BLaER1 treated with 17β-estradiol and CSF1 and Interleukin-3, amounts not matched to agents 10 nM and 100 nM (cell line): ENCODE measurements at regions not wholly inside any gene's neighbourhood (a gene's known extent, or its start where the extent isn't known, plus 50 kb on each side); places are given as distances from the start of the nearest gene placed in this dataset.
"Not testable (repeated sequence)": the region's sequence is repeated elsewhere in the genome, so short reads cannot be mapped to it uniquely, and the experiment has no call there.

Experiments used
- H3K27ac ChIP-seq, 11 experiments: shearing (Covaris generic); formaldehyde crosslinking; 2 replicates each; pipeline ENCODE4 v1.8.1; 2022
- H3K27me3 ChIP-seq, 11 experiments: shearing (Covaris generic); formaldehyde crosslinking; 2 replicates each; pipeline ENCODE4 v1.8.1; 2022
- H3K36me3 ChIP-seq, 11 experiments: shearing (Covaris generic); formaldehyde crosslinking; 2 replicates each; pipeline ENCODE4 v1.8.1; 2022
- H3K4me1 ChIP-seq, 10 experiments: shearing (Covaris generic); formaldehyde crosslinking; 2 replicates each; pipeline ENCODE4 v1.8.1; 2022
- H3K4me2 ChIP-seq, 11 experiments: shearing (Covaris generic); formaldehyde crosslinking; 2 replicates each; pipeline ENCODE4 v1.8.1; 2022
- H3K4me3 ChIP-seq, 10 experiments: shearing (Covaris generic); formaldehyde crosslinking; 2 replicates each; pipeline ENCODE4 v1.8.1; 2022
- H3K9ac ChIP-seq, 11 experiments: shearing (Covaris generic); formaldehyde crosslinking; 2 replicates each; pipeline ENCODE4 v1.8.1; 2022
- H3K9me3 ChIP-seq, 11 experiments: shearing (Covaris generic); formaldehyde crosslinking; replicated peaks in 1 of 11; 2 replicates each; pipeline ENCODE4 v1.8.1; 2022
- H4K20me1 ChIP-seq, 11 experiments: shearing (Covaris generic); formaldehyde crosslinking; 2 replicates each; pipeline ENCODE4 v1.8.1; 2022
- Cebpa-rat ChIP-seq, 11 experiments: shearing (Covaris generic); IDR thresholded peaks; 2 replicates each; pipeline ENCODE4 v1.8.1; 2022

GRCh38 chr16:80105751-80106150 is 435.0 kb upstream of the DYNLRB2 start:
- Histone ChIP-seq H3K27me3 (no peaks in the 10 kb centered on the region), H3K36me3 (no peaks in the 10 kb centered on the region), H3K9me3 (0 out of 22 replicates have a peak, but pooled peaks cover 0 to 6% (median 0%) of the 10 kb centered on the region in 11 experiments), H3K4me1 (no peaks in the 10 kb centered on the region), H3K4me3 (no peak overlapping the region), H4K20me1 (no peaks in the 10 kb centered on the region), H3K4me2 (no peak overlapping the region), H3K9ac (no peak overlapping the region), H3K27ac (no peak overlapping the region)
- no peak for TF ChIP-seq Cebpa-rat (IDR thresholded peaks at IDR 0.05)

- no peak overlapping the region for H3K4me3 ChIP-seq
- H3K4me1 ChIP-seq: peaks cover 0 to 3% (median 0%) of the 10 kb centered on the region in 10 experiments; a peak in 1 of 20 replicates
- H3K36me3 ChIP-seq: no peaks in the 10 kb centered on the region
- H3K27me3 ChIP-seq: no peaks in the 10 kb centered on the region
- no peak overlapping the region for H3K9ac ChIP-seq
- 0 out of 22 replicates have a peak, but pooled peaks cover 0 to 6% (median 0%) of the 10 kb centered on the region in 11 experiments for H3K9me3 ChIP-seq
- H4K20me1 ChIP-seq: no peaks in the 10 kb centered on the region
- H3K27ac ChIP-seq: no peak overlapping the region
- no peak for TF ChIP-seq Cebpa-rat (IDR thresholded peaks at IDR 0.05)
- no peak overlapping the region for H3K4me2 ChIP-seq
Measured at GRCh38 chr16:80105160-80105559, 435.6 kb upstream of the DYNLRB2 start.

GRCh38 chr16:80104401-80104800 is 436.4 kb upstream of the DYNLRB2 start:
- H3K27ac ChIP-seq: no peak overlapping the region

GRCh38 chr16:80103463-80103862 is 437.3 kb upstream of the DYNLRB2 start:
- no peak overlapping the region for H3K9ac ChIP-seq
- H3K36me3 ChIP-seq: no peaks in the 10 kb centered on the region
- no peaks in the 10 kb centered on the region for H3K27me3 ChIP-seq
- H3K9me3 ChIP-seq: 0 out of 22 replicates have a peak, but pooled peaks cover 0 to 6% (median 0%) of the 10 kb centered on the region in 11 experiments
- peaks cover 0 to 5% (median 0%) of the 10 kb centered on the region in 10 experiments; a peak in 1 of 20 replicates for H3K4me1 ChIP-seq
- no peak for TF ChIP-seq Cebpa-rat (IDR thresholded peaks at IDR 0.05)
- H4K20me1 ChIP-seq: no peaks in the 10 kb centered on the region
- no peak overlapping the region for H3K27ac ChIP-seq
- H3K4me2 ChIP-seq: no peak overlapping the region
- H3K4me3 ChIP-seq: no peak overlapping the region

More at GRCh38 chr16:80104401-80104800, 436.4 kb upstream of the DYNLRB2 start:
- 0 out of 22 replicates have a peak, but pooled peaks cover 0 to 6% (median 0%) of the 10 kb centered on the region in 11 experiments for H3K9me3 ChIP-seq
- no peaks in the 10 kb centered on the region for H3K36me3 ChIP-seq
- H3K4me1 ChIP-seq: peaks cover 0 to 5% (median 0%) of the 10 kb centered on the region in 10 experiments; a peak in 1 of 20 replicates
- no peak for TF ChIP-seq Cebpa-rat (IDR thresholded peaks at IDR 0.05)
- no peak overlapping the region for H3K4me2 ChIP-seq
- H3K9ac ChIP-seq: no peak overlapping the region
- no peaks in the 10 kb centered on the region for H3K27me3 ChIP-seq
- H3K4me3 ChIP-seq: no peak overlapping the region
- H4K20me1 ChIP-seq: no peaks in the 10 kb centered on the region

GRCh38 chr16:80100846-80101451 is 439.8 kb upstream of the DYNLRB2 start:
- Histone ChIP-seq H3K36me3 (no peaks in the 10 kb centered on the region), H3K4me2 (no peak overlapping the region), H3K4me3 (no peak overlapping the region), H3K4me1 (peaks cover 0 to 5% (median 0%) of the 10 kb centered on the region in 10 experiments; a peak in 1 of 20 replicates), H3K9me3 (peaks cover 0 to 15% (median 0%) of the 10 kb centered on the region in 11 experiments; a peak in 5 of 22 replicates), H4K20me1 (no peaks in the 10 kb centered on the region), H3K27ac (no peak overlapping the region), H3K27me3 (no peaks in the 10 kb centered on the region), H3K9ac (no peak overlapping the region)
- no peak for TF ChIP-seq Cebpa-rat (IDR thresholded peaks at IDR 0.05)

GRCh38 chr16:80100186-80100585 is 440.6 kb upstream of the DYNLRB2 start:
- Histone ChIP-seq H3K4me3 (no peak overlapping the region), H4K20me1 (no peaks in the 10 kb centered on the region), H3K27ac (no peak overlapping the region), H3K4me2 (no peak overlapping the region), H3K36me3 (no peaks in the 10 kb centered on the region), H3K9me3 (peaks cover 0 to 15% (median 0%) of the 10 kb centered on the region in 11 experiments; a peak in 5 of 22 replicates), H3K27me3 (no peaks in the 10 kb centered on the region), H3K4me1 (peaks cover 0 to 5% (median 0%) of the 10 kb centered on the region in 10 experiments; a peak in 1 of 20 replicates), H3K9ac (no peak overlapping the region)
- TF ChIP-seq Cebpa-rat (IDR thresholded peaks at IDR 0.05): no peak

- Histone ChIP-seq H3K27ac (no peak overlapping the region), H4K20me1 (no peaks in the 10 kb centered on the region), H3K4me1 (peaks cover 0 to 5% (median 0%) of the 10 kb centered on the region in 10 experiments; a peak in 1 of 20 replicates), H3K4me2 (no peak overlapping the region), H3K9me3 (peaks cover 0 to 15% (median 0%) of the 10 kb centered on the region in 11 experiments; a peak in 5 of 22 replicates), H3K9ac (no peak overlapping the region), H3K27me3 (no peaks in the 10 kb centered on the region), H3K4me3 (no peak overlapping the region), H3K36me3 (no peaks in the 10 kb centered on the region)
- TF ChIP-seq Cebpa-rat (IDR thresholded peaks at IDR 0.05): no peak
Measured at GRCh38 chr16:80097098-80097497, 443.7 kb upstream of the DYNLRB2 start.

GRCh38 chr16:80092681-80093080 is 448.1 kb upstream of the DYNLRB2 start:
- peaks cover 0 to 9% (median 0%) of the 10 kb centered on the region in 11 experiments; a peak in 5 of 22 replicates for H3K9me3 ChIP-seq
- H3K27ac ChIP-seq: no peak overlapping the region
- no peaks in the 10 kb centered on the region for H3K27me3 ChIP-seq
- H3K4me2 ChIP-seq: no peak overlapping the region
- H3K9ac ChIP-seq: no peak overlapping the region
- TF ChIP-seq Cebpa-rat (IDR thresholded peaks at IDR 0.05): no peak
- H4K20me1 ChIP-seq: no peaks in the 10 kb centered on the region
- no peak overlapping the region for H3K4me3 ChIP-seq
- H3K36me3 ChIP-seq: no peaks in the 10 kb centered on the region
- no peaks in the 10 kb centered on the region for H3K4me1 ChIP-seq

- not testable (repeated sequence) for H3K27ac ChIP-seq, H3K27me3 ChIP-seq, H3K9me3 ChIP-seq, H3K4me2 ChIP-seq, H3K4me3 ChIP-seq, H4K20me1 ChIP-seq, H3K4me1 ChIP-seq, H3K36me3 ChIP-seq, H3K9ac ChIP-seq
Measured at GRCh38 chr16:80091453-80091852, 449.3 kb upstream of the DYNLRB2 start.

GRCh38 chr16:80085606-80086005 is 455.2 kb upstream of the DYNLRB2 start:
- H3K9me3 ChIP-seq: no peaks in the 10 kb centered on the region
- H3K27me3 ChIP-seq: no peaks in the 10 kb centered on the region
- no peak overlapping the region for H3K4me3 ChIP-seq
- no peak for TF ChIP-seq Cebpa-rat (IDR thresholded peaks at IDR 0.05)
- no peak overlapping the region for H3K4me2 ChIP-seq
- H3K27ac ChIP-seq: no peak overlapping the region
- H3K36me3 ChIP-seq: no peaks in the 10 kb centered on the region
- no peak overlapping the region for H3K9ac ChIP-seq
- no peaks in the 10 kb centered on the region for H4K20me1 ChIP-seq
- no peaks in the 10 kb centered on the region for H3K4me1 ChIP-seq
